ENCODE measurements at regions not wholly inside any gene's neighbourhood (a gene's known extent, or its start where the extent isn't known, plus 50 kb on each side); places are given as distances from the start of the nearest gene placed in this dataset.

- DNase-seq = no peak
- Histone ChIP-seq H3K4me3 (no peak overlapping the region), H3K36me3 (no peaks in the 10 kb centered on the region), H3K27me3 (ENCODE audit: low read depth) (no peaks in the 10 kb centered on the region), H3K9me3 (replicated peaks) (no peaks in the 10 kb centered on the region), H3K4me1 (no peaks in the 10 kb centered on the region), H3K27ac (replicated peaks) (no peak overlapping the region)
- intact Hi-C loops (cut with micrococcal nuclease) = no loop called here
- TF ChIP-seq CTCF (IDR thresholded peaks at IDR 0.05; ENCODE audit: borderline replicate concordance) = no peak
Measured at GRCh38 chr20:7136886-7137285, 369.4 kb downstream of the BMP2 start.

GRCh38 chr20:7137395-7138151, 370.1 kb downstream of the BMP2 start:
- DNase-seq = no peak
- H3K27me3 ChIP-seq (ENCODE audit: low read depth) = no peaks in the 10 kb centered on the region
- no peak overlapping the region for H3K4me3 ChIP-seq
- H3K27ac ChIP-seq (replicated peaks) = no peak overlapping the region
- TF ChIP-seq CTCF (IDR thresholded peaks at IDR 0.05; ENCODE audit: borderline replicate concordance) = no peak
- H3K4me1 ChIP-seq = no peaks in the 10 kb centered on the region
- intact Hi-C loops (cut with micrococcal nuclease) = no loop called here
- H3K36me3 ChIP-seq = no peaks in the 10 kb centered on the region
- H3K9me3 ChIP-seq (replicated peaks) = no peaks in the 10 kb centered on the region

GRCh38 chr20:7144464-7144863, 377.0 kb downstream of the BMP2 start:
- Histone ChIP-seq H3K36me3 (no peaks in the 10 kb centered on the region), H3K4me3 (no peak overlapping the region), H3K4me1 (no peaks in the 10 kb centered on the region), H3K9me3 (replicated peaks) (no peaks in the 10 kb centered on the region), H3K27me3 (ENCODE audit: low read depth) (no peaks in the 10 kb centered on the region), H3K27ac (replicated peaks) (no peak overlapping the region)
- intact Hi-C loops (cut with micrococcal nuclease) = no loop called here
- DNase-seq = no peak
- TF ChIP-seq CTCF (IDR thresholded peaks at IDR 0.05; ENCODE audit: borderline replicate concordance) = no peak

- H3K4me3 ChIP-seq = no peak overlapping the region
- H3K27me3 ChIP-seq (ENCODE audit: low read depth) = no peaks in the 10 kb centered on the region
- H3K36me3 ChIP-seq = no peaks in the 10 kb centered on the region
- no peak for DNase-seq
- no peaks in the 10 kb centered on the region for H3K9me3 ChIP-seq (replicated peaks)
- H3K27ac ChIP-seq (replicated peaks) = no peak overlapping the region
- TF ChIP-seq CTCF (IDR thresholded peaks at IDR 0.05; ENCODE audit: borderline replicate concordance) = no peak
- no peaks in the 10 kb centered on the region for H3K4me1 ChIP-seq
- intact Hi-C loops (cut with micrococcal nuclease) = no loop called here
Measured at GRCh38 chr20:7146552-7147219, 379.2 kb downstream of the BMP2 start.

- DNase-seq = no peak
- no peaks in the 10 kb centered on the region for H3K4me1 ChIP-seq
- no peaks in the 10 kb centered on the region for H3K27me3 ChIP-seq (ENCODE audit: low read depth)
- no peak overlapping the region for H3K4me3 ChIP-seq
- intact Hi-C loops (cut with micrococcal nuclease) = no loop called here
- no peaks in the 10 kb centered on the region for H3K9me3 ChIP-seq (replicated peaks)
- TF ChIP-seq CTCF (IDR thresholded peaks at IDR 0.05; ENCODE audit: borderline replicate concordance) = no peak
- H3K36me3 ChIP-seq = no peaks in the 10 kb centered on the region
- no peak overlapping the region for H3K27ac ChIP-seq (replicated peaks)
Measured at GRCh38 chr20:7147220-7147601, 379.7 kb downstream of the BMP2 start.
